SH-SY5Y (cell line): ENCODE measurements at regions not wholly inside any gene's neighbourhood (a gene's known extent, or its start where the extent isn't known, plus 50 kb on each side); places are given as distances from the start of the nearest gene placed in this dataset.

Experiments
- GATA2 ChIP-seq: IDR thresholded peaks from 2 replicates; pipeline ENCODE4 v1.6.1; 2011; ENCODE audit warnings: mild to moderate bottlenecking, low read depth, low read length
- GATA3 ChIP-seq: IDR thresholded peaks from 2 replicates; pipeline ENCODE4 v1.6.1; 2011; ENCODE audit warnings: low read depth, mild to moderate bottlenecking, low read length, moderate library complexity

DNA sequence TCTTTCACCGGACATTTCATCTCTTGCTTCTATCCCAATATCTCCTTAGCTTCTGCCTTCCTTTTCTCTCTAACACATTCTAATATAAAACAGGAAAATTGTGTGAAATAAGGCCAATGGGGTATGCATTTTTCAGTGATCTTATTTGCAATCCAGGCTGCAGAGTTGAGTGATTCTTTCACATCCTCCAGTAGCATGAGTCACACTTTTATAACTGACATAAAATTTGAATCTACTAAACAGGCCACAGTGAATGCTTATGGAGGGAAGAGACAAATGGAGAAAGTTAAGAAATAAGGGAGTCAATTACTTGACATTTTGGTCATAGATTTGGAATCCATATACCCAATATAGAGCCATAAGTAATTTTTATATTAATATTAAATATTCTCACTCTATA lies 1037.0 kb upstream of the SPRY2 start:
- TF ChIP-seq GATA3, result no peak
- TF ChIP-seq GATA2, result no peak
